ENCODE measurements at regions not wholly inside any gene's neighbourhood (a gene's known extent, or its start where the extent isn't known, plus 50 kb on each side); places are given as distances from the start of the nearest gene placed in this dataset.
A peak's percentile ranks its signal among the peaks of the same experiment; 100 is the strongest.
"Not testable (repeated sequence)": the region's sequence is repeated elsewhere in the genome, so short reads cannot be mapped to it uniquely, and the experiment has no call there.

DNA sequence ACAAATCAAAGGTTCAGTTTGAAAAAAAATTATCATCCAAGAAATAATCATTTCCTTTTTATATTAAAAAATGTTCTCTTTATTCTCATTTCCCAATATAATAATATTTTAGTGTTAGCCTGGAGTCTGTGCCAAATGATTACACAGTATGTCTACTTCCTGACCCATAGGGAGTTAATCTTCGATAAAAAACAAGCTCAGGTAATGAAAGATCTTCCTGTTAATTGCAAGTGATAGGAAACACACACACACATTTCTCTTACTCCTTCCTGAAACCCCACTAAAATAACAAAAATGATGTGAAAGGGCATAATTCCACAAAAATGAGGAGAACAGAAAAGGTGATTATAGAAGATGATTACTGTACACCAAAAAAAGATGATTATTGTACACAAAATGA lies 123.5 kb upstream of the CXADR start:
- no peak for DNase-seq

DNA sequence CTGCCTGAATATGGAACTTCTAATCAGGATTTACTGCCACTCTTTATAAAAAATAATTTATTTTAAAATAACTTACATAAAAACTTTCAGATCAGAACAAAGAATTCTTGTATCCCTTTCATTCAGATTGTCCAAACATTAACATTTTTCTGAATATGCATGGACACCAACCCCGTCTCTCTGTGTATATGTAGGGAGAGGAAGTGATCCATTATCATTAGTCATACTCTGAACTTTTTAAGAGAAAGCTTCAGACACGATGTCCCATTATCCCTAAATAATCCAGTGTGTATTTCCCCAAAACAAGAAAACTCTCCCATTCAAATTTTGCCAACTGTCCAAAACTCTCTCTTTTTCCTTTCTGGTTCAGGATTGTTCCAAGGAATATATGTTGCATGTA lies 122.3 kb upstream of the CXADR start:
- DNase-seq: no peak

DNA sequence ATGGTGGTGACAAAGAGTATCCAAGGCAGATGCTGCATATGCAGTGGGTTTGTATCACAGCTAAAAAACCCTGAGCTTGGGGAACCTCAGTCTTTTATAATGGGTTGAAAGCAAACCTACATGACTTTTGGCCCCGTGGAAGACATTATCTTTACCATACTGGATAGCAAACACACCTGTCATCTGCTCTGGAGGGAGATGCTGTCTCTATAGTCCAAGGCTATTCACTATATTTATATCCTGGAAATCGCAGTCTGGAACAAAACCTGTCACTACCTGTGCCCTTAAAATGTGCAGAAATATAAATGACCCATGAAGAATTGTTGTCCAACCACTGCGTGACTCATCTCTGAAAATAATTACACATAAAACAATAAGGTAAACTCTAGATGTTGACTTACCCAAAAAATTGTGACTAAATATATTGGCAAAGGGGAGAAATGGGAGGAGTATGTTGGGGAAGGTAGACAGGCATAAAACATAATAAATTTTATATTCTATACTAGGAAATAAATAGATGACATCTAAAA lies 121.0 kb upstream of the CXADR start:
- no peak for DNase-seq

DNA sequence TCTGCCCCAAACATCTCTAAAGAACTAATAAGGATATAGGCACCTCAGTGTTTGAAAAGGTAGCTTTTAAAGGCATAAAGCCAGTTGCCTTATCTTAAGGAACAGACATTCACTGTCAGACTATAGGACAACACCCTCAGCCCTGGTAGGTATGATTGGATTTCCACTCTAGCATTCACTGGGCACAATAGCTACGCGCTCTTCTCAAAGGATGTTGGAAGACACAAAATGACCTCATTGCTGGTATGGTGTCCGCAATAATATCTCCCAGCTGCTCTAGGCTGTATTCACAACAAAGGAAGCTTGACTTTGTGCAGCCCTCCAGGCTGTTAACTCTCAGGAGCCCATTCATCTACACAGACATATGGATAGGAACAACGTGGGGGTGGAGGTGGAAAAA lies 119.4 kb upstream of the CXADR start:
- no peak for DNase-seq

DNA sequence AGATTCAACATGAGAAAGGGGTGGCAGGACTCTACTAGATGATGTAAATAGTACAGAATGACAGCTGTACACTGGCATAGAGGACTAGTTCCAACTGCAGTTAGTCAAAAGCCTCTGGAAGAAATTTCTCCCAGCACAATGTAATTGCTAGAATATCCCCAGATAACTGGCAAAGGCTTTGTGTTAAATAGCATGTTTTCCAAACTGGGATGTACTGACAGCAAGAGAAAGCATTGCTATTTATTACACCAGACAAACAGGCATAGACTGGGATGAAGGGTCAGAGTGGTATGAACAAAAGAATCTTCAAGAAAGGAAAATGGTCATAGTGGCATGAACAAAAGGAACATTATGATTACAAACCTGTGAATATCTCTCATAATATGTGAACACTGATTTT lies 115.9 kb upstream of the CXADR start:
- no peak for DNase-seq

DNA sequence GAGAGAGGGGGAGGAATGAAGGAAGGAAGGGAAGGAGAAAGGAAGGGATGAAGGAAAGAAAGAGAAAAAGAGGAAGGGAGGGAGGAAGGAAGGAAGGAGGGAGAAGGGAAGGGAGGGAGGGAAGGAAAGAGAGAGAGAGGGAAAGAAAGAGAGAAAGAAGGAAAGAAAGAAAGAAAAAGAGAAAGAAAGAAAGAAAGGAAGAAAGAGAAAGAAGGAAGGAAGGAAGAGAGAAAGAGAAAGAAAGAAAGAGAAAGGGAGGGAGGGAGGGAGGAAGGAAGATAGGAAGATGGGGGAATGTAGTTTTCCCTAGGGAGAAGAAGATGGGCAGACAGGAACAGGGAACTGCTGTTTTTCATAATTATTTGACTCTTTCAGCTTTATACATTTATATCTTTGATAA lies 115.1 kb upstream of the CXADR start:
- no peak for DNase-seq

DNA sequence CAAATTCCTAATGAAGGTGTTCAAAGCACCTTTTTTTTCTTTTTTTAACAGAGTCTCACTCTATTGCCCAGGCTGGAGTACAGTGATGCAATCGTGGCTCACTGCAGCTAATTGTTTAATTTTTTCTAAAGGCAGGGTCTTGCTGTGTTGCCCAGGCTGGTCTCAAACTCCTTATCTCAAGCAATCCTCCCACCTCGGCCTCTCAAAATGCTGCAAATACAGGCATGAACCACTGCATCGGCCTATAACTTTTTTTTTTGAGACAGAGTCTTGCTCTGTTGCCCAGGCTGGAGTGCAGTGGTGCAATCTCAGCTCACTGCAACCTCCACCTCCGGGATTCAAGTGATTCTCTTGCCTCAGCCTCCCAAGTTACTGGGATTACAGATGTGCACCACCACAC lies 113.9 kb upstream of the CXADR start:
- not testable (repeated sequence) for DNase-seq

DNA sequence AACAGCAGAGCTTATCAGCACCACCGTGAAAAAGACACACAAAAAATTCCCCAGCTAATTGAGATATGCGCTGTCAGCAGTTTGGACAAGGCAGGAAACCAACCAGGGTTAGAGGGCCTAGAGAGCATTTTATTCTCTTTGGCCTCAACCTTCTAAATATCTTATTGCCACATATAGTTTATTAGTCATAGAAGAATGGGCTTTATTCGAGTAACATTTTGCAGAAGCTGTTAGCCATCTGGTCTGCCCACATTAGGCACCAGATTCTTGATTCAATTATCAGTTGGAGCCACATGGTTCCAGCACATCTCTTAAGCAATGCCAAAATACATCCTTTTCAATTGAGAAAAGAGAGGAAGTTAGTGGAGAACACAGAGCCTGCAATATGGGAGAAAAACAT lies 109.9 kb upstream of the CXADR start:
- peak; percentile 65 for DNase-seq

DNA sequence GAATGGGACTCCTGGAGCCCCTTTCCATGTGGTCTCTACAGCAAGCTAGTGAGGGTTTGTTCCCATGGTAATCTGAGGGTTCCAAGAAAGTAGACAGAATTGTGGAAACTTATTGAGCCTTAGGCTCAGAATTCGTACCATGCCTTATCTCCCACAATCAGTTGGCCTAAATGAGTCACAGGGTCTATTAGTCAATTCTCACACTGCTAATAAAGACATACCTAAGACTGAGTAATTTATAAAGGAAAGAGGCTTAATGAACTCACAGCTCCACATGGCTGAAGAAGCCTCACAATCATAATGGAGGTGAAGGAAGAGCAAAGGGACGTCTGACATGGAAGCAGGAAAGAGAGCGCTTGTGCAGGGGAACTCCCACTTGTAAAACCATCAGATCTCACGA lies 106.6 kb upstream of the CXADR start:
- DNase-seq: no peak

DNA sequence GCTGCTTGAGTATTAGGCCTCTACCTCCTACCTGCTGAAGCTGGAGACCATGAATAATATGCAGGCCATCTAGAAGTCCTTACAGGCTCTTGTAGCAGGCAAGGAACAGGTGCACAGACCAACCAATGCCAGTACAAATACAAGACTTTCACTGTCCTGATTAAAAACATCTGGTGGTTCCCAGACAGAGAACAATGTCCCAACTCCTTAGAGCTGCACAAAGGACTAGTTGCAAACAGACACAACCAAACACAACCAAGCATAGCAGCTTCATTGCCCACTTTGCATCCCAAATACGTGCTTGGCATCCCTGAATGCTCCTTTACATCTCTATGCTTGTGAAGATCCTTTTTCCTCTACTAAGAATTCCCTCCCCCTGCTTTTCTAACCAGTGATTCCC lies 98.1 kb upstream of the CXADR start:
- DNase-seq: no peak

DNA sequence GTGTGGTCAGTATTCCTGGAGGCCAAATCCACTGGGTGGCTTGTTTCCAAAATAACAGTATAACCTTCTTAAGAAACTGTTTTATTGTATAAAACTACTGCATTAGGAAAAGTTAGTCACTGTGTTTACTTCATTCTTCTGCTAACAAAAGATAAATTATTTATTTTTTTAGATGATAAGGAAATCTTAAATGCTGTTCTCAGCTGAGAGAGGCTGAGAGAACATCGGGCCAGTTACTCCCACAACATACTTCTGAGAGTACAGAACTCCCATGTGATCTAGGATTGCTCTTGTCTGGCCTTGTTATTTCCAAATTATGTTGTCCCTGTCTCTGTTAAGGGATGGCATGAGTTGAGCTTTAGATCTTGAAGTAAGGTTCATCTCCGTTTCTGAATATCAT lies 96.7 kb upstream of the CXADR start:
- DNase-seq: no peak

DNA sequence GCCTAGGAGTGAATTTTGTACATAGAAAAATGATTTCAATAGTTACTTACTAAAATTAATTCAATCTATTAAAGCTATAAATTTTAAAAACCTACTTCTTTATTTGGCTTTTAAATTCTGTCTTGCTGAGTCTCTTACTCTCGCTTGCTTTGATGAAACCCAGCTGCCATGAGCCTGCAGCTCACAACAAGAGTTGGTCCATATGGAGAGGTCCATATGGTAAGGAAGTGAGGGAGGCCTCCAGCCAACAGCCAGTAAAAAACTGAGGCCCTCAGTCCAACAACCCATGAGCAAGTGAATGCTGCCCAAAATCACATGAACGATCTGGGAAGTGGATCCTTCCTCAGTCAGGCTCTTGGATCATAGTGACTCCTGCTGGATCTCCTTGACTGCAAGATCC lies 89.9 kb upstream of the CXADR start:
- no peak for DNase-seq

DNA sequence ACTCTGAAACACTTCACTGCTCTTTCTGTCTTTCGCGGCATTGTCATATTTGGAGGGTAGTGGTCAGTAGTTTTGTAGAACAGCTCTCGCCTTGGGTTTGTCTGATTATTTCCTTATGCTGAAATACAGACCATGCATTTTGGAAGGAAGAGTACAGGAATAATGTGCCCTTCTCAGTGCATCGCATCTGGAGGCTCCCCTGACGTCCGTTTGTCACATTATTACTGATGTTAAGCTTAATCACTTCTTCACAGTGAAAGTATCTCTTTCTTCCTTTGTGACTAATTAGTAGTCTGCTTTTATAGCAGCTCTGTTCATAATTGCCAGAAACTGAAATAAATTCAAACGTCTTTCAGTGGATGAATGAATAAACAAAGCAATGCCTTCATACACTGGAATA lies 85.7 kb upstream of the CXADR start:
- no peak for DNase-seq

DNA sequence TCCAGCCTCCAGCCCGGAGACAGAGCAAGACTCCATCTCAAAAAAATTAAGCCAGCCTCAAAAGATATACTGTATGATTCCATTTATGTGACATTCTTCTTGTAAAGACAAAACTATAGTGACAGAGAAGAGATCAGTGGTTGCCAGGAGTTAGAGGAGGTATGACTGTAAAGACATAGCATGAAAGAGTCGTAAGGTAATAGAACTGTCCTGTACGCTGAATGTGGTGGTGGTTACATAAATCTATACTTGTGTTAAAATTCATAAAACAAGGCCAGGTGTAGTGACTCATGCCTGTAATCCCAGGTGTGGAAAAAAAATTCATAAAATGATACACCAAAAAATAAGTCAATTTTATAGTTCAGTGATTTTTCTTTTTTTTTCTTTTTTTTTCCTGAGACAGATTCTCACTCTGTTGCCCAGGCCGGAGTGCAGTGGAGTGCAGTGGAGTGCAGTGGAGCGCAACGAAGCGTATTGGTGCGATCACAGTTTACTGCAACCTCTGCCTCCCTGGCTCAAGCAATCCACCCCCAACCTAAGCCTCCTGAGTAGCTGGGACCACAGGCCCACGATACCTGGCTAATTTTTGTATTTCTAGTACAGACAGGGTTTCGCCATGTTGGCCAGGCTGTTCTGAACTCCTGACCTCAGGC lies 84.9 kb upstream of the CXADR start:
- no peak for DNase-seq

DNA sequence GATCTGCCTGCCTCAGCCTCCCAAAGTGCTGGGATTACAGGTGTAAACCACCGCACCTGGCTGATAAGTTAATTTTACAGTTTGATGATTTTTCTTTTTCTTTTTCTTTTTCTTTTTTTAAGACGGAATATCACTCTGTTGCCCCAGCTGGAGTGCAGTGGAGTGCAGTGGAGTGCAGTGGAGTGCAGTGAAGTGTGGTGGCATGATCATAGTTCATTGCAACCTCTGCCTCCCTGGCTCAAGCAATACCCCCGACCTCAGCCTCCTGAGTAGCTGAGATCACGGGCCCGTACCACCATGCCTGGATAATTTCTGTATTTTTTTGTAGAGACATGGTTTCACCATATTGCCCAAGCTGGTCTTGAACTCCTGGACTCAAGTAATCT lies 84.4 kb upstream of the CXADR start:
- DNase-seq: no peak

DNA sequence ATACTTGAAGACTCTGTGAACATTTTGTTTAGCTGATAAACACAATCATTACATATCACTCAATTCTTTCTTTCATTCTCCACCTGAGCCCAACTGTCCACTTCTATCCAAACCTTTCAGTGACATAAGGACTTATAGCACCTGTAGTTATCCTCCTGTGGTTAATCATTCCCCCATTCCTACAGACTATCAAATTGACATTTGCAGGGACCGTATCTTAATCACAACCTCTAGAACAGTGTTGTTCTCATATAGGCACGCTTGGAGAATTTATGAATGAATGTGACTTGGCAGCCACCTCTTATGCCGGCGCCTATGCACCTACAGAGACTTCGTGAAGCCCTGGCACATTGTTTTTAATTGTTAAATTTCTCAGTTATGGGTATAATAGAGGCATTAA lies 83.9 kb upstream of the CXADR start:
- DNase-seq: no peak

DNA sequence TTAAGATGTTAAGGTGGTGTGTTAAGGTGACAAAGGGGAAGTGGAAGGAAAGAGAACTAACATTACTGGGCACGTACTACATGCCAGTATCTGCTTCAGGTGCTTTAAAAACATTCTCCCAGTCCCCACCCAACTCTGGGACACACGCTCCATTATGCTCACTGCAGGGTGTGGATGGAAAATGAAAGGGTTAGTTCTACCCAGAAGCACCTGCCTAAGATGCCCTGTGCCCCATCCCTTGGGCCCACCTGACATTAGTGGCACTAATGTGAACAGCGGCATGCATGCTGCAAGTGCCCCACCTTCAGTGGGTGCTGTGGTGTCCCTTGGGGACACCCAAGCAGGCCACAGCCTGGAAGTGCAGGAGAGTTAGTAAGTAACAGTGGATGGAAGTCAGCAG lies 82.9 kb upstream of the CXADR start:
- DNase-seq: no peak

DNA sequence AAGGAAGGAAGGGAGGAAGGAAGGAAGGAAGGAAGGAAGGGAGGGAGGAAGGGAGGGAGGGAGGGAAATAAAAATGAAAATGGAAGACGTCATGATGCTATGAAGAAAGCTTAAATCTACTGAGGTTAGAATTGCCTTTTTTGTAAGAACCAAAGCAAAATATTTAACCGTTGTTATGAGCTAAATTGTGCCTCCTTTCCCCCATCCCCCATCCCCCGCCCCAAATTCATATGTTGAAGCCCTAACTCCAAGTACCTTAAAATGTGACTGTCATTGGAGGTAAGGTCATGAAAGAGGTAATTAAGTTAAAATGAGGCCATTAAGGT lies 80.1 kb upstream of the CXADR start:
- no peak for DNase-seq

DNA sequence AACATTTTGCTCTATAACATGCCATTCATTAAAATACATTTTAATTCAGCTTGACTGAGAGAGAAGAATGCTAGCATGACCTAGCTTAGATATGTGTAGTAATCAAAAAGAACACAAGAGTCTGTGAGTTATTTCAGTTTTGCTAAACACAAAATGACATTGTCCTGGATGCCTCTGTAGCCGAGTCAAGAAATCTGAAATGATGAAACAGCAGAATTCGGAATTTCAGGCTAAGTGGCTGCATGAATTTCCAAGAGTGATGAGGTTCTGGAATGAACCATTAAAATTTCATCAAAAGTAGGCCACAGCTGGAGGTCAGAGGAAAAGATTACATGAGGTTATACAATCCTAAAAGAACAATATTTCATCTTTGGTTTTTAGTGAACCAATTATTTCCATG lies 79.1 kb upstream of the CXADR start:
- no peak for DNase-seq

DNA sequence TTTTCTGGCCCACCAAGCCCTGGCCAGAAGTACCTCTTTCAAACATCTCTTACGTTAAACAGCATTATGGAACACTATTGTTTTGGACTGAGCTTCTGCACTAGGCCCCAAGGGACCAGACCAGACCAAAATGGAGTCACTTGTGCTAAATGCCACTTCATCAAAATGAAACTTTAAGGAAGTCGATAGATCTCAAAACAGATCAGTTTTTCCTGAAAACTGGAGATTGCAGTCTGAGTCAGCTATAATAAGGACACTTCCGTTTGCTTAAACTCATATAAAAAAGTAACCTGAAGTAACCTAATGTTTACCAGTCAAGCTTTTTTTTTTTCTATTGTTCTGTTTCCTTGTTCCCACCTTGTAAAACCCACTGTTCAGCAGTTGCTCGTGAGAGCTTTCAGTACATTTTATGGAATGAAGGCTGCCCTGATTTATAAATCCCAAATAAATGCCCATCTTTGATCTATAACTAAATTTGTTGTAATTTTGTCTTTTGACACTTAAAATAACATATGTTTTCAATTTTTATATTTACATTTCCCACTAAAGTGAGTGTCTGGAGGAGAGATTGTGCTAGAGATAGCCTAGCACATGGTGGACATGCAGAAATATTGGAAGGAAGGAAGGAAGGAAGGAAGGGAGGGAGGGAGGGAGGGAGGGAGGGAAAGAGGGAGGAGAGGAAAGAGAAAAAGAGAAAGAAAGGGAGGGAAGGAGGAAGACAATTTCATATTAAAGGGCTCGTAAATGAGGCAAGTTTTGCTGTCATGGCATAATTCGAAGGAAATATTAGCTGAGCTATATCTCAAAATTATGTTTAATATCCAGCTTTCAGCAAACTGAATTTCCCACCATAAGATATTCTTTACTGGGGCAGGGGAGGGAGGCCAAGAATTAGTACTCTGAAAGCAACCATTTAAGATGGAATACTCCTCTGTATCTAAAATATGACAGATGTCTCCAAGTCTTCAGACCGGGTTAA lies 77.0 kb upstream of the CXADR start:
- DNase-seq: no peak

DNA sequence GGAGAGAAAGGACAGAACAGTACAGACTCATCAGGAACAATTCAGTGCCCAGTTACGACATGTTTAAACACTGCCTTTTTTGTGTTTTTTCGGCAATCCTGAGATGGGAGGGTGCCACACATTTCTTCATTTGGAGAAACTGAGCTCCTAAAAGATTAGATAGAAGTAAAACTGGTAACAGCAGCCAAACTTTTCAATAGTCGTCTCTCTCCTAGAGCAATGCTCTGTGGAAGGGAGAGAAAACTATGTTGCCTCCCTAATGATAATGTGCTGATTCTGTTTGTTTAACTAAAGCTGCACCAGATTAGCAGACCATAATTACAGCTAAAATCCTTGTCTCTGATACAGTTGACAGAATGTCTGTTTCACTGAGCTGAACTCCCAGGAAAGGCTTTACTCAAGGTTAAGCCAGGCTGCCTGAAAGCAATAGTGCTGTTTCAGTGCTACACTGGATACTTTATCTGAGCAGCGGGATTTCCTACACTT lies 76.2 kb upstream of the CXADR start:
- no peak for DNase-seq

DNA sequence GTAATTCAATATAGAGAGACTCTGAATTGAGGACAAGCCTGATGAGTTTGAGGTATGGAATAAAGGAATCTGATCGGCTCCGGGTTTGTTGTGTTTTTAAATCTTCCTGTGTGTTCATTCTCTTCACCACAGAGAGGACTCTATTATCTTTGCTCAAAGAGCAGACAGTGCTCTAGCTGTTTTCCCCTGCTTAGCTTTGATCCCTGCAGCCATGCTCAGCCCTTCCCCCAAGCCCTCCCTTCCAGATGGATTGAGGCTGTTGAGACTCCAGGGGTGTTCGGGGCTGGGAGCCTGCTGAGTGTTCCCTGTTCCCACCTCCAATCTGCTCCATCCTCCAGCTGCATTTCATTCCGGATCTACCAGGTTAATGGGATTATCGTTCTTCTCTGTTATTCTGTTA lies 74.2 kb upstream of the CXADR start:
- no peak for DNase-seq

DNA sequence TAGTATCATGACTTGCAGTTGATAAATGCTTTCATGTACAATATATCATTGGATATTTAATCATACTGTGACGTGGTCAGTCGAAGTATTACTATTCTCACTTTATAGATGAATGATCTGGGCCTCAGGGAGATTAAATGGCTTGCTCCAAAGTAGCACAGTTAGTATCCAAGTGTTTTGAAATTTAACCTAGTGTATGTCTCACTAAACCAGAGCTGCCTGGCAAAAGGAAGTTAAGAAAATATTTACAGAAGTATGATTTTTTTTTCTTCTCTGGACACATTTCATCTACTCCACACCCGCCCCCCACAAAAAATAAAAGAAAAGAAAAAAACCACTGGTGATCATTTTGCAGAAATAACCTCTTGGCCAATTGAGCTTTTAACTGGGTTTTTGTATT lies 71.9 kb upstream of the CXADR start:
- DNase-seq: no peak

DNA sequence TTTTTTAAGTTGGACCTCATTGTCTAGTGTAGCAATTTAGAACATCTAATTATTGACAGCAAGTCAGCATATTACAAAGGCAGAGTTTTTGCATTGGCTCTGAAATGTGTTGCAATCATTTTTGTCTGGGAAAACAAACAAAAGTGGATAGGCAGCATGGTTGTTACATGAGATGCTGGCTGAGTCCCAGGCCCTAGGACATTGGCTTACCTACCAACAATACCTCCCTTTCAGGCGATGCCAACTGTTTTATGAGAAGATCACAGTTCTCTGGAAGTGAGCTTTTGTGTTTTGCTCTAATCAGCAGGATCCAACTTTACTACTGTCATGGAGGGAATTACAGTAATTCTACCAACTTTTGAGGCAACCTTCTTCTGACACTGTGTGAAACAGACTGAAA lies 71.5 kb upstream of the CXADR start:
- DNase-seq: no peak
